GM10248 (cell line): ENCODE measurements at regions not wholly inside any gene's neighbourhood (a gene's known extent, or its start where the extent isn't known, plus 50 kb on each side); places are given as distances from the start of the nearest gene placed in this dataset.

Experiments used
- CTCF ChIA-PET: fragments of 300-600 bp; sonication (Branson Sonifier 250); formaldehyde crosslinking; extraction: SDS; loops from one replicate; lab custom pipeline; 2021; ENCODE audit warnings: antibody characterized with exemption; lab: Yijun Ruan, JAX
- POLR2A ChIA-PET: fragments of 350-650 bp; sonication (Branson Sonifier 250); formaldehyde crosslinking; extraction: SDS; loops from one replicate; lab custom pipeline; 2020; ENCODE audit warnings: antibody characterized with exemption; lab: Yijun Ruan, JAX
- DNase-seq: peaks from one replicate; pipeline ENCODE4 v3.0.0; 2012; ENCODE audit errors: extremely low spot score
- TF ChIP-seq, protein P1 (sequence below): IDR thresholded peaks from 2 replicates; pipeline ENCODE4 v1.5.1; 2012; ENCODE audit warnings: mild to moderate bottlenecking, low read depth; ENCODE audit errors: extremely low read depth, missing control alignments, control extremely low read depth

DNA sequence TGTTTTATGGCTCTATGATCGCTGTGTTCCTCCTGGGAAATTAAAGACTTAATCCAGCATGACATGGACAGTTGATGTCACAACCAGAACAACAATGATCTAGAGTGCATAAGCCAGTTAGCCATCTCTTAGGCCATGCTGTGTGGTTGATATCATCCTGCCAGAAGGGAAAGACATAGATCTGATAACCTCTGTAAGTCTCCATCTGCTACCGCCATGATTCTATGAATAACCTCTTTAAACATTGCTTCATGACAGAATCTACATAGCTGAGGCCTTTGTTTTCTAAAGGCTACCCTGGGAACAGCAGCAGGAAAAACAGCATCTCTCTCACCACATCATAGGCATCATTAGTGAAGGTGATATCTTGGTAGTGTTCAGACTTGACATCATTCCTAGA lies 117.6 kb upstream of the PHACTR1 start:
- ChIA-PET POLR2A (no interaction called here), CTCF (interaction anchor here (0.9 to 1.3 kb wide), 2 partner anchors 306 to 309 kb away, joined by 3 to 6 read pairs; partner anchors contain the start of gene EDN1)
- no peak for DNase-seq
- TF ChIP-seq, protein P1, sequence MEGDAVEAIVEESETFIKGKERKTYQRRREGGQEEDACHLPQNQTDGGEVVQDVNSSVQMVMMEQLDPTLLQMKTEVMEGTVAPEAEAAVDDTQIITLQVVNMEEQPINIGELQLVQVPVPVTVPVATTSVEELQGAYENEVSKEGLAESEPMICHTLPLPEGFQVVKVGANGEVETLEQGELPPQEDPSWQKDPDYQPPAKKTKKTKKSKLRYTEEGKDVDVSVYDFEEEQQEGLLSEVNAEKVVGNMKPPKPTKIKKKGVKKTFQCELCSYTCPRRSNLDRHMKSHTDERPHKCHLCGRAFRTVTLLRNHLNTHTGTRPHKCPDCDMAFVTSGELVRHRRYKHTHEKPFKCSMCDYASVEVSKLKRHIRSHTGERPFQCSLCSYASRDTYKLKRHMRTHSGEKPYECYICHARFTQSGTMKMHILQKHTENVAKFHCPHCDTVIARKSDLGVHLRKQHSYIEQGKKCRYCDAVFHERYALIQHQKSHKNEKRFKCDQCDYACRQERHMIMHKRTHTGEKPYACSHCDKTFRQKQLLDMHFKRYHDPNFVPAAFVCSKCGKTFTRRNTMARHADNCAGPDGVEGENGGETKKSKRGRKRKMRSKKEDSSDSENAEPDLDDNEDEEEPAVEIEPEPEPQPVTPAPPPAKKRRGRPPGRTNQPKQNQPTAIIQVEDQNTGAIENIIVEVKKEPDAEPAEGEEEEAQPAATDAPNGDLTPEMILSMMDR = no peak

- ChIA-PET CTCF (interaction anchor here (0.9 to 12.0 kb wide), 5 partner anchors 36 to 815 kb away, joined by 3 to 126 read pairs (median 3); partner anchors contain the start of gene EDN1), POLR2A (interaction anchor here (0.6 kb wide), 1 partner anchor 1833 kb away, joined by 3 read pairs; no protein-coding TSS in a partner anchor)
- DNase-seq = no peak
- TF ChIP-seq, protein P1 = no peak
Measured at GRCh38 chr6:12601881-12602280, 114.7 kb upstream of the PHACTR1 start.

DNA sequence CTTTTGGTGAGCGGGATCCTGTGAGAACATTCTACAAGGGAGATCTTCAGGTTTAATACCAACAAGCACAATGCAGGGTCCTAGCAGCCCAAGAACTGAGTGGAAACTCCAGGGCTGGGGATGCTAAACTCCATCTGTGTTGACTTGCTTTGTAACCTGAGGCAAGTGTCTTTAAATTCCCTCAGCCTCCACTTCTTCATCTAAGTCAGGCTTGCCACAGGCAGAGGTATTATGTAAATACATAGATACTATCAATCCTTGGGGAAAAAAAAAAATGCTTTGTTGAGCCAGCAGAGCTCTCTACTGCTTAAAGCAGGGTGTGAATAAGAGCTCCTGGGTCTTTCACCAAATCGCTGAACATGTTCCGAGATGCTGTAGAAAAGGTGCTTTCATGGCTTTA lies 114.2 kb upstream of the PHACTR1 start:
- ChIA-PET CTCF (interaction anchor here (0.9 to 12.0 kb wide), 11 partner anchors 36 to 1027 kb away, joined by 3 to 126 read pairs (median 4); partner anchors contain the start of gene EDN1), POLR2A (no interaction called here)
- no peak for DNase-seq
- TF ChIP-seq, protein P1 = no peak

DNA sequence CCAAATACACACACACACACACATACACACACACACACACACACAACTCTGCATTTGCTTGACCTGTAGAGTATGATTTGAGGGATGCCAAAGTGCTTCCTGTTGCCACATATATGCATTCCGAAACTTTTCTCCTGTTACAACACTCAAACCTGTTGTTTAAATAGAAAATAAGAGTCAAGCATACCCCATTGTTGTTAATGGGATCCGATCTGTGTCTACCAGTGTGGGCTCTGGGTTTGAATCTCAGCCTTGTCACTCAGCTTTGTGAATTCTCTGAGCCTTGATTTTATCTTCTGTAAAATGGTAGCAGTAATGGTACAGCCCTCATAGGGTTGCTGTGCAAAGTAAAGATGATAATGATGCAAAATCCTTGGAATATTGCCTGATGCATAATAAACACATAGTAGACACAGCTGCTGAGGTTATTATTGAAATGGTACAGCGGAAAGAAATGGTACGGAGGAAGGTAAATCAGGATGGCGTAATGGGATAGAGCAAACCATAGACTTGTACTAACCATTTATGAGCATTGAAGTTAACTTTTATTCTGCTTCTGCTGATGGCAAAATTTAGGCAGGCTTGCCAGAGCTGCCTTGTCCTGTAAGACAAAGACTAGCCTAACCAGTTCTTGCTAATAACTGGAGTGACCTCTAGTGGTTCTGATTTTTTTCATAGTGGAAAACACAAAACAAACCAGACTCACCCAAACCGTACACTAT lies 113.5 kb upstream of the PHACTR1 start:
- CTCF ChIA-PET = interaction anchor here (0.6 to 12.0 kb wide), 20 partner anchors 9 to 1027 kb away, joined by 3 to 126 read pairs (median 3); partner anchors contain the start of gene EDN1
- POLR2A ChIA-PET = no interaction called here
- DNase-seq = no peak
- TF ChIP-seq, protein P1 = peak; percentile 48

DNA sequence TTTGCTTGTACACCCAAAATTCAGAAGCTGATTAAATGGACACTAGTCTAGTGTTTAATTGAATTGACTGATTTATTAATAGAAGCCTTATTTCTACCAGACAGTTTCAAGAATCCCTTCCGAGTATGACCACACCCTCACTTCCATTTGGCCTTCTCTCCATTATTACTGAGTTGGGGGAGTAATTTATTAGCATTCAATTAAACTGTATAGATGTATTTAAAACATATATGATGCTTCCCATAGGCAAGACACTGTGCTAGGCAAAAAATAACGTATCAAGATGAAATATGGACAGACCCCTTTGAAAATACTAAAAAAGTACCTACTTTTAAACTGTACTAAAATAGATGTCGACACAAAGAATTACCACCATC lies 112.9 kb upstream of the PHACTR1 start:
- ChIA-PET CTCF (interaction anchor here (0.8 to 12.0 kb wide), 17 partner anchors 9 to 1028 kb away, joined by 3 to 126 read pairs (median 4); partner anchors contain the start of gene EDN1), POLR2A (no interaction called here)
- TF ChIP-seq, protein P1 = no peak
- DNase-seq = no peak

- ChIA-PET CTCF (interaction anchor here (0.7 to 12.0 kb wide), 29 partner anchors 9 to 1060 kb away, joined by 3 to 126 read pairs (median 3); partner anchors contain the start of gene EDN1), POLR2A (no interaction called here)
- TF ChIP-seq, protein P1 = peak; percentile 56
- DNase-seq = no peak
Measured at GRCh38 chr6:12605888-12606345, 110.7 kb upstream of the PHACTR1 start.
